HG03139 (cell line): ENCODE measurements at regions not wholly inside any gene's neighbourhood (a gene's known extent, or its start where the extent isn't known, plus 50 kb on each side); places are given as distances from the start of the nearest gene placed in this dataset.

Experiments used
- ATAC-seq: cut with Tn5 transposase; IDR thresholded peaks from one replicate; pipeline ENCODE4 v1.9.1; 2021; ENCODE audit not compliant: unreplicated experiment

- no peak for ATAC-seq
Observed at GRCh38 chr2:156647377-156648010, 211.3 kb downstream of the GPD2 start.

GRCh38 chr2:156648522-156648921 lies 212.3 kb downstream of the GPD2 start:
- ATAC-seq, result no peak

GRCh38 chr2:156649596-156649995 lies 213.4 kb downstream of the GPD2 start:
- no peak for ATAC-seq

GRCh38 chr2:156652691-156653090 lies 216.5 kb downstream of the GPD2 start:
- ATAC-seq, result no peak

- ATAC-seq, result no peak
Observed at GRCh38 chr2:156653675-156654074, 217.5 kb downstream of the GPD2 start.

GRCh38 chr2:156657809-156658208 lies 221.6 kb downstream of the GPD2 start:
- no peak for ATAC-seq

- no peak for ATAC-seq
Observed at GRCh38 chr2:156659694-156660093, 223.5 kb downstream of the GPD2 start.

GRCh38 chr2:156663757-156664409 lies 227.7 kb downstream of the GPD2 start:
- ATAC-seq, result no peak

- ATAC-seq, result no peak
Observed at GRCh38 chr2:156666130-156666785, 230.1 kb downstream of the GPD2 start.

- ATAC-seq, result no peak
Observed at GRCh38 chr2:156670104-156670503, 233.9 kb downstream of the GPD2 start.

- no peak for ATAC-seq
Observed at GRCh38 chr2:156671706-156672361, 235.7 kb downstream of the GPD2 start.

- no peak for ATAC-seq
Observed at GRCh38 chr2:156672556-156673332, 236.6 kb downstream of the GPD2 start.

GRCh38 chr2:156673333-156673615 lies 237.1 kb downstream of the GPD2 start:
- ATAC-seq, result no peak

GRCh38 chr2:156673981-156674380 lies 237.8 kb downstream of the GPD2 start:
- ATAC-seq, result no peak

- no peak for ATAC-seq
Observed at GRCh38 chr2:156675896-156676295, 239.7 kb downstream of the GPD2 start.

GRCh38 chr2:156679820-156680219 lies 243.6 kb downstream of the GPD2 start:
- ATAC-seq, result no peak

GRCh38 chr2:156680266-156680665 lies 244.1 kb downstream of the GPD2 start:
- no peak for ATAC-seq

- ATAC-seq, result no peak
Observed at GRCh38 chr2:156687126-156687525, 250.9 kb downstream of the GPD2 start.

GRCh38 chr2:156687715-156688114 lies 251.5 kb downstream of the GPD2 start:
- no peak for ATAC-seq

- ATAC-seq, result no peak
Observed at GRCh38 chr2:156689939-156690338, 253.8 kb downstream of the GPD2 start.

GRCh38 chr2:156691014-156691413 lies 254.8 kb downstream of the GPD2 start:
- ATAC-seq, result no peak
